ENCODE measurements at regions not wholly inside any gene's neighbourhood (a gene's known extent, or its start where the extent isn't known, plus 50 kb on each side); places are given as distances from the start of the nearest gene placed in this dataset.
"Not testable (repeated sequence)": the region's sequence is repeated elsewhere in the genome, so short reads cannot be mapped to it uniquely, and the experiment has no call there.

GRCh38 chr10:29771376-29771775 lies 136.6 kb upstream of the SVIL start:
- H3K36me3 Mint-ChIP-seq (ENCODE audit: low read depth) = no peaks in the 10 kb centered on the region
- H3K9me3 Mint-ChIP-seq = no peaks in the 10 kb centered on the region
- peaks cover 4% of the 10 kb centered on the region for H3K27me3 Mint-ChIP-seq
- ChIA-PET POLR2A (no interaction called here), CTCF (no interaction called here)
- H3K4me3 Mint-ChIP-seq = no peak overlapping the region
- intact Hi-C loops (cut with micrococcal nuclease) = no loop called here
- H3K27ac Mint-ChIP-seq = no peak overlapping the region
- peaks cover 3% of the 10 kb centered on the region for H3K4me1 Mint-ChIP-seq
- no peak for DNase-seq
- ATAC-seq (ENCODE audit: low read depth) = no peak
- TF ChIP-seq CTCF (IDR thresholded peaks at IDR 0.05) = no peak

- H3K27ac Mint-ChIP-seq; CTCF ChIA-PET; H3K36me3 Mint-ChIP-seq (ENCODE audit: low read depth); H3K4me1 Mint-ChIP-seq; H3K4me3 Mint-ChIP-seq; POLR2A ChIA-PET; H3K27me3 Mint-ChIP-seq; H3K9me3 Mint-ChIP-seq; ATAC-seq (ENCODE audit: low read depth); DNase-seq; intact Hi-C loops (cut with micrococcal nuclease): not testable (repeated sequence)
Observed at GRCh38 chr10:29769277-29769676, 134.5 kb upstream of the SVIL start.

- Mint-ChIP-seq H3K4me1 (peaks cover 3% of the 10 kb centered on the region), H3K27ac (no peak overlapping the region), H3K4me3 (no peak overlapping the region), H3K36me3 (ENCODE audit: low read depth) (no peaks in the 10 kb centered on the region), H3K9me3 (no peaks in the 10 kb centered on the region), H3K27me3 (peaks cover 4% of the 10 kb centered on the region)
- CTCF ChIA-PET = no interaction called here
- POLR2A ChIA-PET = no interaction called here
- TF ChIP-seq CTCF (IDR thresholded peaks at IDR 0.05) = no peak
- DNase-seq = no peak
- intact Hi-C loops (cut with micrococcal nuclease) = no loop called here
- ATAC-seq (ENCODE audit: low read depth) = no peak
Observed at GRCh38 chr10:29767968-29768367, 133.2 kb upstream of the SVIL start.

GRCh38 chr10:29766753-29767152 lies 132.0 kb upstream of the SVIL start:
- TF ChIP-seq CTCF (IDR thresholded peaks at IDR 0.05) = no peak
- no peak for ATAC-seq (ENCODE audit: low read depth)
- no peak for DNase-seq
- Mint-ChIP-seq H3K27me3 (peaks cover 4% of the 10 kb centered on the region), H3K4me1 (no peaks in the 10 kb centered on the region), H3K36me3 (ENCODE audit: low read depth) (no peaks in the 10 kb centered on the region), H3K4me3 (no peak overlapping the region), H3K9me3 (no peaks in the 10 kb centered on the region), H3K27ac (no peak overlapping the region)
- intact Hi-C loops (cut with micrococcal nuclease) = no loop called here
- CTCF ChIA-PET = no interaction called here
- POLR2A ChIA-PET = no interaction called here

- Mint-ChIP-seq H3K4me1 (no peaks in the 10 kb centered on the region), H3K27me3 (peaks cover 4% of the 10 kb centered on the region), H3K4me3 (no peak overlapping the region), H3K9me3 (no peaks in the 10 kb centered on the region), H3K36me3 (ENCODE audit: low read depth) (no peaks in the 10 kb centered on the region), H3K27ac (no peak overlapping the region)
- ChIA-PET CTCF (no interaction called here), POLR2A (no interaction called here)
- no peak for TF ChIP-seq CTCF (IDR thresholded peaks at IDR 0.05)
- intact Hi-C loops (cut with micrococcal nuclease) = no loop called here
- no peak for DNase-seq
- no peak for ATAC-seq (ENCODE audit: low read depth)
Observed at GRCh38 chr10:29765330-29765729, 130.6 kb upstream of the SVIL start.

- no peaks in the 10 kb centered on the region for H3K36me3 Mint-ChIP-seq (ENCODE audit: low read depth)
Observed at GRCh38 chr10:29763396-29763795, 128.6 kb upstream of the SVIL start.

More at GRCh38 chr10:29763396-29763795, 128.6 kb upstream of the SVIL start:
- Mint-ChIP-seq H3K9me3 (no peaks in the 10 kb centered on the region), H3K27ac (no peak overlapping the region), H3K4me1 (no peaks in the 10 kb centered on the region), H3K4me3 (no peak overlapping the region), H3K27me3 (no peaks in the 10 kb centered on the region)
- ATAC-seq (ENCODE audit: low read depth) = no peak
- CTCF ChIA-PET = no interaction called here
- intact Hi-C loops (cut with micrococcal nuclease) = no loop called here
- DNase-seq = no peak
- TF ChIP-seq CTCF (IDR thresholded peaks at IDR 0.05) = no peak
- POLR2A ChIA-PET = no interaction called here
